ENCODE measurements at regions not wholly inside any gene's neighbourhood (a gene's known extent, or its start where the extent isn't known, plus 50 kb on each side); places are given as distances from the start of the nearest gene placed in this dataset.

DNA sequence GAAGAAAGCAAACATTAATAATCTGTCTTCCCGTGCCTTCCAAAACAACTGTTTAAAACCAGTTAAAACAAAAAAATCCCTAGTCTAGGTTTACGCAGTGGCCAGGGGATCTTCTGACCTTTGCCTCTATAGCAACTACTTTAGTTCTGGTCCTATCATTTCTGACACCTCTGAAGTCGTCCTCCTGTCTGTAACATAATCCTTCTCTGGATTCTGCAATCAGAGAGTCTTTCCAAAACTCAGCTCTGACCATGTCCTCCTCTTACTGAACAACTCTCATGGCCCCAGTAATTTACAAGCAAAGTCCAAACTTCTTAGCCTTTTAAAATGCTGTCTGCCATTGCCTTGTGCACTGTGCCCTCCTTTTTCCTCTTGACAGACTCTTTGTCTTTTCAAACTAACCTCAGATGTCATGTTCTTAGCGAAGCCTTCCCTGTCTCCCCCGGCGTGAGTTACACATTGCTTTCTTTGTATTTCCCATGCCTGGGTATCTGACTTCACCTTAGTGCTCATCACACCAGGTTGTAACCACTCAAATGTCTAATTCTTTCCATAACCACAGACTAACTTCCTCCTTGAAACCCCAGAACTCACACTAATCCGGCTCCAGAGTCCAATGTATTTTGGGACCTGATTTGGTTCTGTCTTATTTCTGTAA lies 105.2 kb upstream of the BNIP2 start:
- no peak for TF ChIP-seq GATA2 (IDR thresholded peaks at IDR 0.05; ENCODE audit: low read depth, low read length)
- no peak for TF ChIP-seq GATA3 (IDR thresholded peaks at IDR 0.05; ENCODE audit: low read depth, low read length)

DNA sequence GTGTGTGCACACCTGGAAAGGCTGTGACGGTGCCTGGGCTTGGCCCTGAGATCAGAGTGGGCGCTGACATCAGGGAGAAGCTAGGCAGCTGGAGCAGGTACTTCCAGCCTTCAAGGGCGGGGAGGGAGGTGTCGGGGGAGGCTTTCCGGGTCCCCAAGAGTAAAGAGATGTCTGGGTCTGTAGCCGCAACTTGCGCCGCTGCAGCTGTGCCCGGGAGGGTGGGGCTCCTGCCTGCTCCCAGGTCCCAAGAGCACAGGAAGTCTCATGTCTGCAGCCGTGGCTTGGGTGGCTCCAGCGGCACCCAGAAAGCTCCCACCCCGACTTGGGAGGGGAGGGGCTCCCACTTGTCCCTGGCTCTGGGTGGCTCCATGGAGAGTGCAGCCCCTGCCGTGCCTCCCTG lies 103.2 kb upstream of the BNIP2 start:
- TF ChIP-seq GATA3 (IDR thresholded peaks at IDR 0.05; ENCODE audit: low read depth, low read length) (no peak), GATA2 (IDR thresholded peaks at IDR 0.05; ENCODE audit: low read depth, low read length) (no peak)

GRCh38 chr15:59791755-59792154 lies 102.6 kb upstream of the BNIP2 start:
- no peak for TF ChIP-seq GATA2 (IDR thresholded peaks at IDR 0.05; ENCODE audit: low read depth, low read length)
- TF ChIP-seq GATA3 (IDR thresholded peaks at IDR 0.05; ENCODE audit: low read depth, low read length), result no peak

DNA sequence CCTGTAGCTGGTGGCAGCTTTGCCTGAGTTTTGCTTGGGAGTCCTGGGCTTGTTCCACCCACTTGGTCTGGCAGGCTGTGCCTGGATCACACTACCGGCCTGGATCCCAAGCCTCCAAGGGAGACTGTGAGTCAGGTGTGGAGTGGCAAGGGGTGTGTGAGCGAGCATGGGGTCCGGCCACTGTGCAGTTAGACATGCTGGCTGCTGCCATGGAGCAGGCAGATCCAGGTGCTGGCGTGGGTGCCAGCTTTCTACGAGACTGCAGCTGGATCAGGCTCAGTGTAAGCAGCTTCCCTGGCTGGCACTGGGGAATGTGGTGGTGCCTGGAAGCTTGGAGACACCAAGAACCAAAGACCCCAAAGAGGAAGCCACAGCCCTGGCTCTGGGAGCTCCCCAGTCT lies 102.0 kb upstream of the BNIP2 start:
- TF ChIP-seq GATA2 (IDR thresholded peaks at IDR 0.05; ENCODE audit: low read depth, low read length) (no peak), GATA3 (IDR thresholded peaks at IDR 0.05; ENCODE audit: low read depth, low read length) (no peak)

DNA sequence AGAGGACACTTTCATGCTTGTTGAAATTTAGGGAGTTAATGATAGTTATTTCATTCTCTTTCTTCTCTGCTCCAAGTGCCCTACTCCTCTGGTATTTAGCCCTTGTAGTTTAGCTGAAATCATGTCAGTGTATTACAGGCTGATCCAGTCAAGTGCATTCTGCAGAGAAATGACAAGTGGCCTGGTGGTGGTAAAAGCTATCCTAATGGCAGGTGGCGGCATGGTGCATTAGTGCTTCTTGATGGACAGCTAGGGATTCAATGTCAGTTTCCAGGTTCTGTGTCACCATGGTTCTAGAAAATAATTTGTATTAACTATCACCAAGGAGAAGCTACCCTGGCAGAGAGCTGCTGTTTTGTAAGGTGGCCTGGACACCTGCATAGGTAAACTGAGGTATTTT lies 90.0 kb upstream of the BNIP2 start:
- no peak for TF ChIP-seq GATA2 (IDR thresholded peaks at IDR 0.05; ENCODE audit: low read depth, low read length)
- TF ChIP-seq GATA3 (IDR thresholded peaks at IDR 0.05; ENCODE audit: low read depth, low read length), result no peak

DNA sequence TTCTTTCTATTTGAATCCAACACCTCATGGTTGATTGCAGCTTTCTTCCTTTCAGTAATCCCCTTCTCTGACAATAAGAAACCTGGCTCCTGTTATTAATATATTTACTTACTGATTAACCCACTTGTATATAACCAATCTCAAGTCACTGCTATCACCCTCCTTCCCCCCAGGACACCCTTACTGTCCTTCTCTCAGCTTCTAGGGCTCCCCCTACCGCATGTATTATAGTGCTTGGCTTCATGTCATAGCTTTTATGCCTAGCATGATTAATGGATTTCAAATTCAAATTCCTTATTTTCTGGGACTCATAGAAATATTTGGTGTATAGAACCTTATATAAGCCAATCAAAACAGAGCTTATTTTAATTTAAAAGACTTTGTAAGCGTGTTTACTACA lies 75.7 kb upstream of the BNIP2 start:
- no peak for TF ChIP-seq GATA2 (IDR thresholded peaks at IDR 0.05; ENCODE audit: low read depth, low read length)
- no peak for TF ChIP-seq GATA3 (IDR thresholded peaks at IDR 0.05; ENCODE audit: low read depth, low read length)

DNA sequence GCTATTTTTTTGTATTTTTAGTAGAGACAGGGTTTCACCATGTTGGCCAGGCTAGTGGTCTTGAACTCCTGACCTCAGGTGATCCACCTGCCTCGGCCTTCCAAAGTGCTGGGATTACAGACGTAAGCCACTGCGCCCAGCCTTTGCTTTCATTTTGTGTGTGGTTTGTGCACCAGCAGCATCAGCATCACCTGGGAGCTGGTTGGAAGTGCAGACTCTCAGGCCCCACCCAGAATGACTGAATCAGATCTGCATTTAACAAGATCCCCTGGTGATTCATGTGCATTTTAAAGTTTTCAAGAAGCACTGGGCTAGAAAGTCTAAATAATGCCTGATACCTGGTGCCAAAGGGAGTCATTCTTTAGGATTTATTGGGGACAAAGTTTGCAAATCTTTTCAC lies 73.4 kb upstream of the BNIP2 start:
- no peak for TF ChIP-seq GATA3 (IDR thresholded peaks at IDR 0.05; ENCODE audit: low read depth, low read length)
- TF ChIP-seq GATA2 (IDR thresholded peaks at IDR 0.05; ENCODE audit: low read depth, low read length), result no peak

DNA sequence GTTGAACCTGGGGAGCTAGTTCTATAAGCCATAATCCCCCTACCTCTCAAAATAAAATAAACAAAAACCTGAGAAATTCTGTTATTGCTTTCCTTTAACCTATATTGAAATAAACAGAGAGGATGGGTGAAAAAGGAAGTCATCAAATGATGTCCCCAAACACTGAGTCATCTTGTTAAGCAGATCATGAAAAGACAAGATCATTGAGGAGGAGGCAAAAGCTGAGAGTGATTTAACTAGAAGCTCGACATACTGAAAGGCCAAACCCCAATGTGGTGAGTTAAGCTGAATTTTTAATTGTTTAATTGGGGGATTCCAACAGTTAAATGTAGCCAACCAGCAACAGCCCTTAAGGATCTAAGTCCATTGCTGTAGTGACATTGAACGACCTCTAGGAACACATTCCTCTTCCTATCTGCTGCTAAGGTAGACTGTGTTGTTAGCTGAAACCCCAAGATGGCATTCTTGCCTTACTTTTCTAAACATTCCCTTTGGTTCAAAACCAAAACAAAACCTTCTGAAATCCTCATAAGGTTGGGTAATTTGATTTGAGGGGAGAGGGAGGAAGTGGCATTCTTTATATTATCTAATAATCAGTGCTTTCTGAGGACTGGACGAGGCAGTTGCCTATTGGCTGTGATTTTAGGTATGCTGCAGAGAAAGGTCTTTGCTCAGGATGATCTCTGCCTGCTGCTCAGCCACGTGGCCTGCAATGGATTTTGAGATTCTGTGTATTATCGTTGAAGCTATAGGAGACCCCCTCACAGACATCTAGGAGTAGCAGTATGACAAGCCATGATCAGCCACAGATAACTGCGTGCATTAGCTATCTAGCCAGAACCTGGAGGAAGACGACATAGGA lies 62.7 kb upstream of the BNIP2 start:
- TF ChIP-seq GATA3 (IDR thresholded peaks at IDR 0.05; ENCODE audit: low read depth, low read length) (no peak), GATA2 (IDR thresholded peaks at IDR 0.05; ENCODE audit: low read depth, low read length) (no peak)

- TF ChIP-seq GATA3 (IDR thresholded peaks at IDR 0.05; ENCODE audit: low read depth, low read length) (no peak), GATA2 (IDR thresholded peaks at IDR 0.05; ENCODE audit: low read depth, low read length) (no peak)
Measured at GRCh38 chr15:59746777-59747176, 57.7 kb upstream of the BNIP2 start.

DNA sequence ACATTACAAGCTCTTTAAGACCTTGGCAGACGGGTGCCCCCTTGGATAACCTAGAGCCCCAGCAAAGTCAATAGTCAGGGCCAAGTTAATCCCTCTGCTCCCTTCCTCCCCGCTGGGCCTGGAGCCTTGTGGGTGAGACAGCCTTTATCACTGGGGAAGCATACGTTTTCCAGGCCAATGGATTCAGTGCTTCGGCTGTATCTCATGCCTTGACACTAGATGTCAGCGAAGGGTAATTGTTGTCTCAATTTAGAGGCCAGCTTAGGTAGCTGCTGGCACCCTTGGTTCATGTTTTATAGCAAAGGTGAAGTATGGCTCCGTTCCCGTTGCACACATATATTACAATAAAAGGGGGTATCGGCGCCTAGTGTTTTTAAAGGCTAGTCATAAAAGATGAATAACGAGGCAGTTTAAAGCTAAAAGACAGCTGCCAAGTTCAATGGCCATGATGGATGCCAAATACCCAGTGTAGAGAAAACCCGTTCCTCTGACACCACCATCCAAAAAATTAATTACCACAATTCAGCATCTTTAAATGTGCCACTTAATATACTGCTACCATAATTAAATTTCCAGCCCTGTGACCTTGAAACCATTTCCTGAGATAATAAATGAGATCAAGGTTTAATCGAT lies 52.3 kb upstream of the BNIP2 start:
- no peak for TF ChIP-seq GATA3 (IDR thresholded peaks at IDR 0.05; ENCODE audit: low read depth, low read length)
- no peak for TF ChIP-seq GATA2 (IDR thresholded peaks at IDR 0.05; ENCODE audit: low read depth, low read length)

DNA sequence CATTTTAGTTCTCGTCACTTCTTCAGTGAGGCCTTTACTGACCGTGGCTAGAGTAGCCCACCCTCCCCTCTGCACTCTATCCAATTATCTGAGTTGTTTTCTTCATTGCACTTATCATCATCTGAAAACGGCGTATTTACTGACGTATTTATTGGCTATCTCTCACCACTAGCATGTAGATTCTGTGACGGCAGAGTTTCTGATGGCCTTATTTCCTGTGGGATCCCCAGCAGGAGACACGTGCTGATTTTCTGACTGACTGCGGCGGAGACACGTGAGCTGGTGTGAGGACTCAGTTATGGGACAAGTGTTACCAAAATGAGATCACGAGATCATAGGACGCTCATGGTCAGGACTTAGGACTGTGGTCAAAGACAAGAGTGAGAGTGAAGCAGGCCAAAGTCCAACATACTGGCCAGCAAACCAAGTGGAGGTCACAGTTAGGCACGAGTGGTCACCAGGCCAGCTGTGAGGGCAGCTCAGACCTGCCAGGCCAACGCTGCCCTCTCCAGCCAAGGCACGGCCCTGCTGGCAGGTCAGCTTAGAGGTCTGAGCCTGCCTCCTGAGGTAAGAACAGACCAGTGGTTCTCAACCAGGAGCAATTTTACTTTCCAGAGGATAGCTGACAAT lies 50.6 kb upstream of the BNIP2 start:
- TF ChIP-seq GATA3 (IDR thresholded peaks at IDR 0.05; ENCODE audit: low read depth, low read length) (no peak), GATA2 (IDR thresholded peaks at IDR 0.05; ENCODE audit: low read depth, low read length) (no peak)
